GM13977 (cell line): ENCODE measurements at regions not wholly inside any gene's neighbourhood (a gene's known extent, or its start where the extent isn't known, plus 50 kb on each side); places are given as distances from the start of the nearest gene placed in this dataset.

Experiments
- DNase-seq: peaks from one replicate; pipeline ENCODE4 v3.0.0; 2012; ENCODE audit warnings: low spot score
- CTCF ChIP-seq: IDR thresholded peaks from 2 replicates; pipeline ENCODE4 v1.5.1; 2012; ENCODE audit warnings: mild to moderate bottlenecking, control low read depth; ENCODE audit not compliant: insufficient read depth; ENCODE audit errors: extremely low read depth, missing control alignments
- in situ Hi-C: fragments of 300-500 bp; cut with MboI; formaldehyde crosslinking; loops from one replicate; pipeline ENCODE4 v1.12.0; 2022; ENCODE audit warnings: low sequenced_read_pairs, low pct_unique_long_range_greater_than_20kb, mixed read lengths, inconsistent platforms; ENCODE audit not compliant: unreplicated experiment

- no peak for DNase-seq
- no peak for TF ChIP-seq CTCF
- in situ Hi-C loops = no loop called here
Observed at GRCh38 chr2:217494557-217494956, 508.2 kb downstream of the TNS1 start.

- in situ Hi-C loops = no loop called here
- no peak for TF ChIP-seq CTCF
- no peak for DNase-seq
Observed at GRCh38 chr2:217491271-217491670, 511.5 kb downstream of the TNS1 start.

- TF ChIP-seq CTCF = no peak
- in situ Hi-C loops = no loop called here
- no peak for DNase-seq
Observed at GRCh38 chr2:217489145-217489960, 513.4 kb downstream of the TNS1 start.

- in situ Hi-C loops = no loop called here
- DNase-seq = no peak
- no peak for TF ChIP-seq CTCF
Observed at GRCh38 chr2:217484046-217484445, 518.7 kb downstream of the TNS1 start.

- in situ Hi-C loops = no loop called here
- DNase-seq = no peak
- no peak for TF ChIP-seq CTCF
Observed at GRCh38 chr2:217482056-217482710, 520.6 kb downstream of the TNS1 start.

- no peak for DNase-seq
- in situ Hi-C loops = no loop called here
- TF ChIP-seq CTCF = no peak
Observed at GRCh38 chr2:217481577-217481976, 521.2 kb downstream of the TNS1 start.
